NCI-H1092 (cell line): ENCODE measurements at regions not wholly inside any gene's neighbourhood (a gene's known extent, or its start where the extent isn't known, plus 50 kb on each side); places are given as distances from the start of the nearest gene placed in this dataset.

Source experiments
- DNase-seq: peaks from one replicate; lab custom pipeline; 2025; lab: John Stamatoyannopoulos, UW

DNA sequence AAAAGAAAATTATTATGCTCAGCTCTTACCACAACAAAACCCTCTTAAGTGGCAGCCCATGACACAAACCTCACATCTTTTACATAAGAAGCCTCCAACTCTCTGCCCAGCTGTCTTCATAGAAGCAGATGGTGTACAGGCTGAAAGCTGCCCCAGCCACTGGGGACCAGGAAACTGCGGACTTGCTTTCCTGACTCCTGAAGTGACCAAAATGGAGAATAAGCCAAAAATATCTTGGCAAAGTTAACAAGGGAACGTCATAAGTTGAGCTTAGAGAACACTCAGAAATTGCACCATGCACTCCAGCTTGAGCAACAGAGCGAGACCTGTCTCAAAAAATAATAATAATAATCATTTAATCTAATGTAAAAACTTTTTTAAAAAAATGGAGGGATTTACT, 160.3 kb upstream of the CDYL start:
- no peak for DNase-seq

GRCh38 chr6:4615231-4615630, 161.0 kb upstream of the CDYL start:
- DNase-seq = no peak

DNA sequence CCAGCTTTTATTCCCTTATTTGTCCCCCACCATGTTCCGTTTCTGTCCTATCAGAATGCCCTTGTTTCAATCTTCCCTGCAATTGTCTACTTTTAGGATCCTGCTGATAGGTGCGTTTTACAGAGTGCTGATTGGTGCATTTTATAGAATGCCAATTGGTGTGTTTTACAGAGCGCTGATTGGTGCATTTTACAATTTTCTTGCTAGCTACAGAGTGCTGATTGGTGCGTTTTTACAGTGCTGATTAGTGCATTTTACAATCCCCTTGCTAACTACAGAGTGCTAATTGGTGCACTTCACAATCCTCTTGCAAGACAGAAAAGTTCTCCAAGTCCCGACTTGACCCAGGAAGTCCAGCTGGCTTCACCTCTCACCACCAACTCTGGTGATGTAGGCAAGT, 161.6 kb upstream of the CDYL start:
- no peak for DNase-seq

DNA sequence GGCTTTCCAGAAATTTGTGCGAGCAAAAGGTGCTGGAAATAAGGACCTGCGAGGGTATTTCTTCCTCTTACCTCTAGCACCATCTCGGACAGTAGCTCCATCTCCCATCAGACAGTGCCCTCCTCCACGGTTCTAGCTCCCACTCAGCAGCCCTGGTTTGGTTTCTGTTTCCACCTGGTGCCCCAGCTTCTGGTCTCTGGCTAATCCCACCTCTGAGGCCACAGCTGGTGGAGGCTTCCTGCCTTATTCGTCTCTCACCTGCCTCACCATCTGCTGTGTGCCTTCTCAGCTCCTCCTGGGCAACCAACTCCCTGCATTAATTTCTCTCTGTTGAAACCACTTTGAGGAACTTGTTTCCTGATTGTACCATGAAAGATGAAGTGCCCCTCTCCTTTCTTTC, 162.4 kb upstream of the CDYL start:
- DNase-seq = no peak

DNA sequence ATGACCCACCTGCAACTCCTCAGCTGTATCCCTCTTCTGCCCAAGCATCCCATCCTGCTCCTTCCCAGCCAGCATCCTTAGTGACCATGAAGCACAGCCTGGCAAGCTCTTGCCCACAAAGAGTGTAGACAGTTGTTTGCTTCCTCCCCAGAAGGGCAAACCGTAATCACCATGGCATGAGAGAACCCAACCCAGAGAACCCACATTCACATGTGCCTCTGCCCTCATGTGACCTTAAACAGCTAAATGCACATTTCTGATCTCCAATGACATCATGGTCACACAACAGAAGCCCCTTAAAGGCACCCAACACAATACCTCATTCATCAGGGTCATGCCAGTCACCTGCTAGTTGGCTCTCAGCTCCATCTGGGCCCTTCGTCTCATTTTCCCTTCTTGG, 162.8 kb upstream of the CDYL start:
- DNase-seq = no peak

DNA sequence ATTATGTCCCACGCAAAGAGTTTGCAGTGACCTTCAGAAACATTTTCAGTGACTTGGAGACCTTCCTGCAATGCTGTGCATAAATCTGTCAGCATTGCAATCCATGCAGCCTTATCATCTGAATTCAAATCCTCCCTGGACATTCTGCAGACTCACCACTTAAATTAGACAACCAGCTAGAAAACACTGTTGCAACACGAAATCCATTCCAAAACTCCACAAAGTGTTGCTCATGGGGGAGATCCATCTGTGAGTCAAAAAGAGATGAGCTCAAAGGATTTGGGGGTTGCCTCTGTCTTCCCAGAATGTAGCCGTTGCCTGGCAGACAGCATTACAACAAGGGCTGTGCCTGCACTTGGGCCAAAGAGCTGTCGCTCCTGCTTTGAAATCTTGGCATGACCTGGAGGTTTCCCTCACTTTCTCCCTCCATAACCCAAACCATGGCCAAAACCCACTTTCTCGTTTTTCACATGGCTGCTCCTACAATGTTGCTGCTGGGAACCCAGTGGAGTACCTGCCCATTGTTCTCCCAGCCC, 163.5 kb upstream of the CDYL start:
- no peak for DNase-seq

- no peak for DNase-seq
Observed at GRCh38 chr6:4611429-4612129, 164.6 kb upstream of the CDYL start.

- DNase-seq = no peak
Observed at GRCh38 chr6:4610256-4610655, 165.9 kb upstream of the CDYL start.

DNA sequence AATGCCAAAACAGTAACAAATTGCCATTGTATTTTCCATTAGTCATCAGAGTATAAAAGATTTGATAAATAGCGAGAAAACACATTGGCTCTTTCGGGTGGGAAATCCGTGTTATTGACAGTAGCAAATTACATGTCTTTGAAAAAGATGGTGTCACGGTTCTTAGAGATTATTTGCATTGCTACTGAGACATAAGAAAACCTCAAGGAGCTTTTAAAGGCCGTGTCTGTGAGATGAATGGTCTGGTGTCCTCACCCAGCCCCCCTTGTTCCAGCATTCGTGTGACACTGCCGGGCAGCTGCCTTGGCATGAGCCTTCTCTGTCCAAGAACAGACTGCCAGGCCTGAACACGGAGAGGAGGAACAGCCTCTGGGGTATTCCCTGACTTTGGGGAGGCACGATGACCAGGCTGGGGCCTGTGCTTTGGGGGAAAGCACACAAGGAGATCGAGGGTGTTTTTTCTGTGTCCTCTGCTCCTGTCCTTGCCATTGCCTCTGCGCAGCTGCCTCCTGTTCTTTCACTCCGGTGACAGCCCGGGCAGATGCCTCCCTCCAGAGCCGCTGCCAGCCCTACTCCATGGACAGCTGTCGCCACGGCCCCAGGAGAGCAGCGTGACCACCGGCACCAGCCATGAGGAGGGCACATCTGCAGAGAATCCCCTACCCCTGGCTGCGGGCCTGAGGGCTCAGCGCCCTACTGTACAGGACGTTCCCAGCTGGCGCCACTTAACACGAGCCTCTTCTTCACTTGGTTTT, 167.7 kb upstream of the CDYL start:
- DNase-seq = no peak

DNA sequence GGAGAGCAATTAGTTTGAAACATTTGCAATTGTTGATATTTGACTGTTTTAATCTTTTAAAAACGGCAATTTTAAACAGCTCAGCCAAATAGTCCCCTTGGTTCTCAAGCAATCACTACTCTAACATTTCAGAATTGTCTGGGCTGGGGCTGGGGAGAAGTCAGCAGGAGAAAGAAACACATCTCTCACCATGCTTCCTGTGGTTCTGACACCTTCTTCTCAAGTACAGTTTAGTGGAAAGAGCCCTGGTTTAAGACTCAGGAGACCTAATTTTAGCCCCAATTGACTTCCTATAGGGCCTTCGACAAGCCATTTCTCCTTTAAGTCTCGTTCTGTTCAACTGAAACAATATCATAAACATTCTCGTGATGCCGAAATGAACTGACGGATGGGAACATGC, 168.4 kb upstream of the CDYL start:
- no peak for DNase-seq

DNA sequence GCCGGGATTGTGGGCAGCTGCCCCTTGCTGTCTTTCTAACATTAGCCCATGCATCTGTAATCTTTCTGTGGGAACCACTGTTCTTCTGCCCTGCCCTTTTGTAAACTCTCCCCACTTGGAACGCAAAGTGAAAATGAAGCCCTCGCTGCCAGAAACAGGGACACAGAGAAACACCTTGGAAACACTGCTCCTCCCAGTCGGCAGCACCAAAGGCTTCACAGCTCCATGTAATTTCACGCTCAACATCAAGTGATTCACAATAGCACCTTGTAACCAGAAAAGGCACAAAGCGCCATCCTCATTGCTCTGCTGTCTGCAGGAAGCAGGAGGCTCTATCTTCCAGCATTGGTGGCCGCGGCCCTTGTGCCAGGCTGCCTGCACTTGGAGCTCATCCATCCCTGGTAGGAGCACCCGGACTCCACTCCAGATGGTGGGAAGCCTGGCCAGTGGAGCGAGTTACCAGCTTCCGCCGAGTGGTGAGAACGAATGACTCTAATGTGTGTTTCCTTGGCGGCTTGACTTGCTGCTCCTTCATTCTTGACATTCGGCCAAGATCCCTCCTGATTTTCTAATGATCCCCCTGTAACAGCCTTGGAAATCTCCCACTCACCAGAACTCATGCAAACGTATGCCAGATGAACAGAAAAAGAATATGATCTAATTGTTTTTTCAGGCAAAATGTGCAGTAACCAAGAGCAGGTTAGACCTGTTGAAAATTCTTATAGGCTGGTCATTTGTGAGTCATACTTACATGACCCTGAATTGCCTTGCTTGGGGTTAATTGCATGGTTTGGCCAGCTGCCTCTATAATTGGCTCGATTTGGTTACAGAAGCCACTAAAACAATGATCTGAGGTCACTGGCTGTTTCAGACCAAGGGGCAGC, 169.1 kb upstream of the CDYL start:
- peak; percentile 50 for DNase-seq

GRCh38 chr6:4606016-4606415, 170.2 kb upstream of the CDYL start:
- no peak for DNase-seq

DNA sequence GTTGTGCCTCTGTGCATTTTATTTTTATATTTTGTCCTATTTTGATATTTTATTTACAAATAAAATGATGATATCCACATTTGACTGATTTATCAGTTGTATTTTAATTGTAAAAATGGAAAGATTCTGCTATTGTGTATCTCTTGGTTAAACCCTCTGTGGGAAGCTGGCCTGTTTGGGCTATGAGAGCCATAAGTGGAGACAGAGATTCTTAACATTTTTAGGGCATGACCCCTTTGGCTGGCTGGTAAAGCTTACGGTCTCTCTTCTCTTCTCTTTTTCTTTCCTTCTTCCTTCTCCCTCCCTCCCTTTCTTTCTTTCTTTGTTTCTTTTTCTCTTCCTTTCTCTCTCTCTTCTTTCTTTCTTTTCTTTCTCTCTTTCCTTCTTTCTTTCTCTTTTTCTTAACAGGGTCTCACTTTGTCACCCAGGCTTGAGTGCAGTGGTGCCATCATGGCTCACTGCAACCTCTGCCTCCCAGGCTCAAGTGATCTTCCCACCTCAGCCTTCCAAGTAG, 172.3 kb upstream of the CDYL start:
- DNase-seq = no peak

DNA sequence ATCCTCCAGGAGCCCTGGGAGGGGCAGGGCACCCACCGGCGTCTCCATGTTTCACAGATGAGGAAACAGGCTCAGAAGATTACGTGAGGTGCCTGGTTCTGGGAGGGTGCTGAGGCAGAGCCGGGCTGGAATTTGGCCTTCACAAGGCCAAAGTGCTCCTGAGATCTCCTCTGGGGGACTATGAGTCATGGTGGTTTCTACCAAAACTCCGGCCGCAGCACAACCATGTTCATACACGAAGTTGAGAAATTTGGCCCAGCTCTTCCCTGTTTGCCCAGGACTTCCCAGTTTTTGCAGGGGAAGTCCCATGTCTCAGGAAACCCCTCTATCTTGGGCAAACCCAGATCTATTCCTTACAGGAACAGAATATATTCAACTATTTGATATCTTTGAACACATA, 172.9 kb upstream of the CDYL start:
- DNase-seq = no peak

- DNase-seq = no peak
Observed at GRCh38 chr6:4599924-4600323, 176.3 kb upstream of the CDYL start.

- DNase-seq = no peak
Observed at GRCh38 chr6:4598384-4598995, 177.7 kb upstream of the CDYL start.

- no peak for DNase-seq
Observed at GRCh38 chr6:4593951-4594350, 182.3 kb upstream of the CDYL start.

DNA sequence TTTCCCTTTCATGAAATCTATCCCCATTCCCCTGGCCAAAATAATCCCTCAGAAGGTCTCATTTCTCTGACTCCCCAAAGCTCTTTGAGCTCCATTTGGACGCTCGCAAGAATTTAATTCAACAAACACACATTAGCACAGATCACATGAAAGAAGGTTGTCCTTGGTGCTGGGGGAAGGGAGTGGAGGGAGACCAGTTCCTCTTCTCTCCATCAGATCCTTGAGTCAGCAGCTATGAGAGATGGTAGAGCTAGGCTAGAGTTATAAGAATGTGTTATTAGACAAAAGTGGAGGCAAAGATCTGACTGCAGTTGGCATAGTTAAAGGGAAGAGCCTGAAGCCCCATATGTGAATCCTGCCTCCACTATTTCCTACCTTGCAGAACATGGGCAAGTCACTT, 184.2 kb upstream of the CDYL start:
- no peak for DNase-seq

GRCh38 chr6:4591218-4591617, 185.0 kb upstream of the CDYL start:
- no peak for DNase-seq

DNA sequence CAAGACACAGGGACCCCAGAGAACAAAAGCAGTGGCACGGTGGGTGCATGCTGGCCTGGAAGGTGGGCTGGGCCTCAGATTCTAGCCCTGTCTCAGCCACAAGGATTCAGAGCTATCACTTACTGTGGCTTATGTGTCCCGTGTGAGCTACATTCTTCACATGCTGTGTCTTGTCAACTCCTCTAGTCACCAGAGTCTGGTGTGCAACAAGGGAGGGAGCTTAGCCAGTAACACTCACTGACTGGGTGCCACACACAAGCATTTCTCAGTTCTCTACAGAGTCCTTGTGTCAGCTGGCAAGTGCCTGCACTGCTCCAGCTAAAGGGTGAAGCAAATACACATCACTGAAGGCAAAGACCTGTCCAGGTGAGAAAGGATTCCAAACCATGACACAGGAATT, 186.9 kb upstream of the CDYL start:
- no peak for DNase-seq

- DNase-seq = no peak
Observed at GRCh38 chr6:4588581-4588980, 187.6 kb upstream of the CDYL start.

DNA sequence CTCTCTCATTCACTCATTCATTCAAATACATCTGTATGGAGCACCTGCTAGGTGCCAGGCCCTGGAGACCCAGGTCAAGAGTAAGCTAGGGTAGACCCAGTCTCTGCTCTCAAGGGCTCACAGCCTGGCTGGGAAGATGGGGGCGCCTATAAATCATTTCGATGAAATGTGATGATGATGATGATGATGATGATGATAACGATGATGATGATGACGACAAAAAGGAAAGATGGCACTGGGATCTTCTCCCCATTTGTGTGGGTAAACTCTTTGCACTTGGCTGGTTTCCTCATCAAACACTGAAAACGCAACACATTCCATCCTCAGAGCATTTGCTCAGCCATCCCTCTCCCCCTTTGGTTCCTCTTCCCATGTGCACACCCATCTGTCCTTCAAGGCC, 188.0 kb upstream of the CDYL start:
- no peak for DNase-seq
